Fibroblast of lung (primary cell): ENCODE measurements at regions not wholly inside any gene's neighbourhood (a gene's known extent, or its start where the extent isn't known, plus 50 kb on each side); places are given as distances from the start of the nearest gene placed in this dataset.

Experiments used
- DNase-seq, 2 donors: peaks; one replicate each; pipeline versions ENCODE4 v3.0.0 to v3.0.0-alpha.2; 2010; ENCODE audit warnings: low read depth in 2 of 2
- H2AFZ ChIP-seq: 2 replicates; pipeline ENCODE4 v1.5.1; 2012; ENCODE audit warnings: low read length, control low read depth, inconsistent platforms
- H3K27ac ChIP-seq: 2 replicates; pipeline ENCODE4 v1.5.1; 2011; ENCODE audit warnings: low read length, control low read depth; ENCODE audit not compliant: insufficient read depth
- H3K27me3 ChIP-seq: 2 replicates; pipeline ENCODE4 v1.5.1; 2011; ENCODE audit warnings: mild to moderate bottlenecking, low read length; ENCODE audit not compliant: control insufficient read depth, insufficient read depth
- H3K36me3 ChIP-seq: 2 replicates; pipeline ENCODE4 v1.5.1; 2011; ENCODE audit warnings: low read length; ENCODE audit not compliant: control insufficient read depth, insufficient read depth
- H3K4me1 ChIP-seq: 2 replicates; pipeline ENCODE4 v1.5.1; 2011; ENCODE audit warnings: low read length; ENCODE audit not compliant: control insufficient read depth, insufficient read depth; ENCODE audit errors: extremely low read depth
- H3K4me2 ChIP-seq: 2 replicates; pipeline ENCODE4 v1.5.1; 2011; ENCODE audit warnings: low read length, control low read depth; ENCODE audit not compliant: insufficient read depth; ENCODE audit errors: extremely low read depth
- H3K4me3 ChIP-seq, 4 experiments: fragments of 200-600 bp in 1 of 4; sonication (generic) in 1 of 4; replicated peaks in 1 of 4; 2 replicates each; pipeline ENCODE4 v1.5.1; 2011 to 2016; ENCODE audit warnings: low read length in 4 of 4, low read depth in 3 of 4, mild to moderate bottlenecking in 3 of 4, control low read depth in 2 of 4, inconsistent platforms in 1 of 4, mixed read lengths in 1 of 4; ENCODE audit not compliant: insufficient read depth in 1 of 4; ENCODE audit errors: control extremely low read depth in 1 of 4
- H3K79me2 ChIP-seq: 2 replicates; pipeline ENCODE4 v1.5.1; 2012; ENCODE audit warnings: mild to moderate bottlenecking, low read length, inconsistent platforms; ENCODE audit not compliant: control insufficient read depth, insufficient read depth
- H3K9ac ChIP-seq: 2 replicates; pipeline ENCODE4 v1.5.1; 2011; ENCODE audit warnings: mild to moderate bottlenecking, low read length, control low read depth; ENCODE audit not compliant: insufficient read depth
- H3K9me3 ChIP-seq: 2 replicates; pipeline ENCODE4 v1.5.1; 2012; ENCODE audit warnings: low read depth, low read length; ENCODE audit not compliant: control insufficient read depth, insufficient read depth
- H4K20me1 ChIP-seq: 2 replicates; pipeline ENCODE4 v1.5.1; 2011; ENCODE audit warnings: low read length; ENCODE audit not compliant: control insufficient read depth, insufficient read depth; ENCODE audit errors: extremely low read depth
- EZH2 ChIP-seq: IDR thresholded peaks from 2 replicates; pipeline ENCODE4 v1.5.1; 2012; ENCODE audit warnings: low read length, control low read depth, mild to moderate bottlenecking; ENCODE audit errors: missing control alignments
- TF ChIP-seq, protein P1 (sequence below), 2 donors: IDR thresholded peaks in 1 of 2; conservative IDR thresholded peaks in 1 of 2; 1 replicate in 1 of 2; 2 replicates in 1 of 2; pipeline ENCODE4 v1.5.1; 2011 to 2012; ENCODE audit warnings: low read length in 2 of 2, control low read depth in 1 of 2, inconsistent platforms in 1 of 2, low read depth in 1 of 2, mild to moderate bottlenecking in 1 of 2

DNA sequence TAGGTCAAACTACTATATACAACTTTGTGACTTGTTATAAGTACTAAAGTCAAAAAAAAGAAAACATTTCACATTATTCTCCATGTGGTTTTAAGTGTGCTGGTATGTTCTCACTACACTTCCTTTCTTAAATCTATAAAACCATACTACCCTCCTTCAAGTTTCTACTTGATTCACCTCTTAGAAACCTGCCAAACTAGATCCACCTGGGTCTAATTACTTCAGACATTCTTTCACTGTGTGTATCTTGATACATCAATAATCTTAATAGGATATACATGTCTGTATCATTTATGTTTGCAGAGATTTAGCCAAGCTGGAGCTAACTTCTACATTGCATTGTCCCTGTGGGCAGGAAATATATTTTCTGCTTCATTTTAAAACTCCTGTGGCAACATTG is 1012.6 kb downstream of the EFNA5 start:
- no peaks in the 10 kb centered on the region for H3K4me1 ChIP-seq
- H3K27ac ChIP-seq: no peak overlapping the region
- TF ChIP-seq, protein P1, sequence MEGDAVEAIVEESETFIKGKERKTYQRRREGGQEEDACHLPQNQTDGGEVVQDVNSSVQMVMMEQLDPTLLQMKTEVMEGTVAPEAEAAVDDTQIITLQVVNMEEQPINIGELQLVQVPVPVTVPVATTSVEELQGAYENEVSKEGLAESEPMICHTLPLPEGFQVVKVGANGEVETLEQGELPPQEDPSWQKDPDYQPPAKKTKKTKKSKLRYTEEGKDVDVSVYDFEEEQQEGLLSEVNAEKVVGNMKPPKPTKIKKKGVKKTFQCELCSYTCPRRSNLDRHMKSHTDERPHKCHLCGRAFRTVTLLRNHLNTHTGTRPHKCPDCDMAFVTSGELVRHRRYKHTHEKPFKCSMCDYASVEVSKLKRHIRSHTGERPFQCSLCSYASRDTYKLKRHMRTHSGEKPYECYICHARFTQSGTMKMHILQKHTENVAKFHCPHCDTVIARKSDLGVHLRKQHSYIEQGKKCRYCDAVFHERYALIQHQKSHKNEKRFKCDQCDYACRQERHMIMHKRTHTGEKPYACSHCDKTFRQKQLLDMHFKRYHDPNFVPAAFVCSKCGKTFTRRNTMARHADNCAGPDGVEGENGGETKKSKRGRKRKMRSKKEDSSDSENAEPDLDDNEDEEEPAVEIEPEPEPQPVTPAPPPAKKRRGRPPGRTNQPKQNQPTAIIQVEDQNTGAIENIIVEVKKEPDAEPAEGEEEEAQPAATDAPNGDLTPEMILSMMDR (conservative IDR thresholded peaks at IDR 0.05 in 1 of 2, IDR thresholded peaks at IDR 0.05 in 1 of 2; ENCODE audit: low read depth in 1 of 2, low read length in 2 of 2): no peak
- no peak for TF ChIP-seq EZH2
- H2AFZ ChIP-seq: no peak overlapping the region
- no peak overlapping the region for H3K9ac ChIP-seq
- no peaks in the 10 kb centered on the region for H3K79me2 ChIP-seq
- no peaks in the 10 kb centered on the region for H3K36me3 ChIP-seq
- H3K9me3 ChIP-seq: no peaks in the 10 kb centered on the region
- no peak overlapping the region for H3K4me3 ChIP-seq
- H3K27me3 ChIP-seq: no peaks in the 10 kb centered on the region
- H4K20me1 ChIP-seq: no peaks in the 10 kb centered on the region
- DNase-seq: no peak
- no peak overlapping the region for H3K4me2 ChIP-seq

DNA sequence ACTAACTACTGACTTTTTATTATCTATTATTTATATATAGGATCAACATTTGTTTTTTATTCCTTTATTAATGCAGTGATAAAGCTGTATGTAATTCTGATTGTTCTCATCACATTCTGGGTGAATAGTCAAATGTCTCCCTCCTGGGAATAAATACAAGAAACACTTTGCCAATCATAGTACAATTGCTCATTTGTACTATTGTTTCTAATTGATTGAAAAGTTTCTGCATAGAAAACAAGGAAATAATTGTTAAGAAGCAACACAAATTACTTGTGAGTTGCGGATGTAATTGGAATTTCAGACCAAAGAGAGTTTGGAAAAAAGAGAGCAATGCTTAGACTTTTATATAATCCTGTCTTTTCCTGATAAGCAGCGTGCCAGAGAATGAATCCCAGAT is 1013.9 kb downstream of the EFNA5 start:
- H3K79me2 ChIP-seq: no peaks in the 10 kb centered on the region
- no peaks in the 10 kb centered on the region for H3K27me3 ChIP-seq
- no peaks in the 10 kb centered on the region for H3K4me1 ChIP-seq
- DNase-seq: no peak
- no peak for TF ChIP-seq EZH2
- TF ChIP-seq, protein P1 (conservative IDR thresholded peaks at IDR 0.05 in 1 of 2, IDR thresholded peaks at IDR 0.05 in 1 of 2; ENCODE audit: low read depth in 1 of 2, low read length in 2 of 2): no peak
- no peaks in the 10 kb centered on the region for H4K20me1 ChIP-seq
- H3K9ac ChIP-seq: no peak overlapping the region
- H3K27ac ChIP-seq: no peak overlapping the region
- no peak overlapping the region for H3K4me2 ChIP-seq
- no peak overlapping the region for H2AFZ ChIP-seq
- H3K9me3 ChIP-seq: no peaks in the 10 kb centered on the region
- no peak overlapping the region for H3K4me3 ChIP-seq
- no peaks in the 10 kb centered on the region for H3K36me3 ChIP-seq

DNA sequence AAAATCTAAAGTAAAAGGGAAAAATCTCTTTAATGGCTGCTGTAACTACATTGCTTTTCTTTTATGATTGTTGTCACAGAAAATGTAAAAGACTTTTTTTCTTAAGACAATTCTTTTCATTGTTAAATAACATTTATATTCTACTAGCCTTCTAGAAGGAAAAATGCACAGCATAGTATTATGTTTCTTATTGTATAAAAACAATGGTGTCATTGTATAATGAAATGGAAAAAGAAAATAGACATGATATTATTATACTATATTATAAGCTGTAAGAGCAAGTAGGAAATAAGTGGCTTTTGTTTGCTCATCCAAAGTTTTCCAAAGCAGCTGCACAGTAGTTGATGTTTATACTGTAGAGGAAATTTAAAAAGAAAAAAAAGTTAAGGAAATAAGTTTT is 1021.7 kb downstream of the EFNA5 start:
- no peak overlapping the region for H3K9ac ChIP-seq
- H3K4me3 ChIP-seq: no peak overlapping the region
- H2AFZ ChIP-seq: no peak overlapping the region
- H3K9me3 ChIP-seq: no peaks in the 10 kb centered on the region
- H3K36me3 ChIP-seq: no peaks in the 10 kb centered on the region
- no peaks in the 10 kb centered on the region for H4K20me1 ChIP-seq
- TF ChIP-seq EZH2: no peak
- TF ChIP-seq, protein P1 (conservative IDR thresholded peaks at IDR 0.05 in 1 of 2, IDR thresholded peaks at IDR 0.05 in 1 of 2; ENCODE audit: low read depth in 1 of 2, low read length in 2 of 2): no peak
- H3K79me2 ChIP-seq: no peaks in the 10 kb centered on the region
- no peak overlapping the region for H3K4me2 ChIP-seq
- H3K27ac ChIP-seq: no peak overlapping the region
- no peak for DNase-seq
- H3K4me1 ChIP-seq: no peaks in the 10 kb centered on the region
- no peaks in the 10 kb centered on the region for H3K27me3 ChIP-seq
